ENCODE measurements at regions not wholly inside any gene's neighbourhood (a gene's known extent, or its start where the extent isn't known, plus 50 kb on each side); places are given as distances from the start of the nearest gene placed in this dataset.

- no peak for TF ChIP-seq CTCF (IDR thresholded peaks at IDR 0.05)
- no peak for TF ChIP-seq POLR2A (IDR thresholded peaks at IDR 0.05)
- no peak for TF ChIP-seq POLR2AphosphoS5 (IDR thresholded peaks at IDR 0.05)
Measured at GRCh38 chr13:90084684-90085290, 1262.7 kb upstream of the MIR17HG start.

All from prostate gland (tissue), 2 donors.